Suppressor macrophage (primary cell): ENCODE measurements at regions not wholly inside any gene's neighbourhood (a gene's known extent, or its start where the extent isn't known, plus 50 kb on each side); places are given as distances from the start of the nearest gene placed in this dataset.
"Not testable (repeated sequence)": the region's sequence is repeated elsewhere in the genome, so short reads cannot be mapped to it uniquely, and the experiment has no call there.

Experiments used
- DNase-seq, 4 experiments: peaks; one replicate each; pipeline ENCODE4 v3.0.0-alpha.2; 2020 to 2022

DNA sequence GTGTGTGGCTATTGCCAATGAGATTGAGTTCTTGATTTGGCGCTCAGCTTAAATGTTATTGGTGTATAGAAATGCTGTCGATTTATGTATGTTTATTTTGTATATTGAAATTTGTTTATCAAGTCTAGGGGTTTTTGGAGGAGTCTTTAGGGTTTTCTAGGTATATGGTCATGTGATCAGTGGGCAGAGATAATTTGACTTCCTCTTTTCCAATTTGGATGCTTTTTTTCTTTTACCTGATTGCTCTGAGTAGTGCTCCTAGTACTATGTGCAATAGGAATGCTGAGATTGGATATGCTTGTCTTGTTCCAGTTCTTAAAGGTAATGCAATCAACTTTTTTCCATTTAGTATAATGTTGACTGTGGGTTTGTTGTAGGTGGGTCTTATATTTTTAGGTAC is 99.8 kb upstream of the PMCH start:
- no peak for DNase-seq

DNA sequence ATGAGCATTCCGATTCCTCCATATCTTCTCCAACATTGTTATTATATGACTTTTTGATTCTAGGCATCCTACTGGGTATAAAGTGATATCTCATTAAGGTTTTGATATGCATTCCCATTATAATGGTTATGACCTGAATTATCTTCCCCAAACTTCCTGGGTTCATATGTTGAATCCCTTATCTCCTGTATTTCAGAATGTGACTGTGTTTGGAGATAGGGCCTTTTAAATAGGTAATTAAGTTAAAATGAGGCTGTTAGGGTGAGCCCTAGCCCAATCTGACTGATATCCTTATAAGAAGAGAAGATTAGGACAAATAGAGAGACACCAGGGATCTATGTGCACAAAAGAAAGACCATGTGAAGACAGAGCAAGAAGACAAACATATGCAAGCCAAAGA is 96.9 kb upstream of the PMCH start:
- DNase-seq: no peak

DNA sequence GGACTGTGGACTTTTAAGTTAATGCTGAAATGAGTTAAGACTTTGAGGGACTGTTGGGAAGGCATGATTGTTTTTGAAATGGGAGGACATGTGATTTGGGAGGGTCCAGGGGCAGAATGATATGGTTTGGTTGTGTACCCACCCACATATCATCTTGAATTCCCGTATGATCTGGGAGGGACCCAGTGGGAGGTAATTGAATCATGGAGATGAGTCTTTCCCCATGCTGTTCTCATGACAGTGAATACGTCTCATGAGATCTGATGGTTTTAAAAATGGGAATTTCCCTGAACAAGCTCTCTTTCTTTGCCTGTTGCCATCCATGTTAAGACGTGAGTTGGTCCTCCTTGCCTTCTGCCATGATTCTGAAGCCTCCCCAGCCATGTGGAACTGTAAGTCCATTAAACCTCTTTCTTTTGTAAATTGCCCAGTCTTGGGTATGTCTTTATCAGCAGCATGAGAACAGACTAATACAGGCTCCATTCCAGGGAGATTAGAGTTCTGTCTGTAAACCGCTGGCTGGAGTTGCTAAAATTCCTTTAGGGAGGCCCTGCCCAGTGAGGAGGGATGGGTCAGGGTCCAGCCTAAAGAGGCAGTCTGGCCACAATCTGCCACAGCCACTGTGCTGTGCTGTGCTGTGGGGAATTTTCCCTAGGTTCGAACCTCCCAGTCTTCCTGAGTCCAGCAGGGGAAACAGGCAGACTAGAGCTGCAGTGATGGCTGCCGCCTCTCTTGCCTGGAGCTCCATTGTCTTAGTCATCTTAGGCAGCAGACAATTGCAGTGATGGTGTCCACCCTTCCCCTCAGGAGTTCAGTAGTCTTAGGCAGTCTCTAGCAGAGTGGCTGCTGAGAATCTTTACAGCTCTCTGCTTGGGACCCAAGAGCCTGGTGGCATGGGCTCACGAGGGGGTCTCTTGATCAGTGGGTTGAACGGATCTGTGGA is 94.1 kb upstream of the PMCH start:
- DNase-seq: peak in 1 of 4 experiments; percentile 29

DNA sequence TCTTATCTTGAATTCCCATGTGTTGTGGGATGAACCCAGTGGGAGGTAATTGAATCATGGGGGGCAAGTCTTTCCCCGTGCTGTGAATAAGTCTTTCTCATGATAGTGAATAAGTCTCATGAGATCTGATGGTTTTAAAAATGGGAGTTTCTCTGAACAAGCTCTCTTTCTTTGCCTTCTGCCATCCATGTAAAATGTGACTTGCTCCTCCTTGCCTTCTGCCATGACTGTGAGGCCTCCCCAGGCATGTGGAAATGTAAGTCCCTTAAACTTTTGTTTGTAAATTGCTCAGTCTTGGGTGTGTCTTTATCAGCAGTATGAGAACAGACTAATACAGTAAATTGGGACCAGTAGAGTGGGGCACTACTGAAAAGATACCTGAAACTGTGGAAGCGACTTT is 92.1 kb upstream of the PMCH start:
- DNase-seq: not testable (repeated sequence)

GRCh38 chr12:102281231-102281630 is 83.6 kb upstream of the PMCH start:
- peak in 1 of 4 experiments; percentile 1 for DNase-seq

DNA sequence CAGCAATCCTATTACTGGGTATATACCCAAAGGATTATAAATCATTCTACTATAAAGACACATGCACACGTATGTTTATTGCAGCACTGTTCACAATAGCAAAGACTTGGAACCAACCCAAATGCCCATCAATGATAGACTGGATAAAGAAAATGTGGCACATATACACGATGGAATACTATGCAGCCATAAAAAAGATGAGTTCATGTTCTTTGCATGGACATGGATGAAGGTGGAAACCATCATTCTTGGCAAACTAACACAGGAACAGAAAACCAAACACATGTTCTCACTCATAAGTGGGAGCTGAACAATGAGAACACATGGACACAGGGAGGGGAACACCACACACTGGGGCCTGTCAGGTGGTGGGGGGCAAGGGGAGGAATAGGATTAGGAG is 58.1 kb upstream of the PMCH start:
- DNase-seq: not testable (repeated sequence)

GRCh38 chr12:102251005-102251404 is 53.4 kb upstream of the PMCH start:
- DNase-seq: not testable (repeated sequence)

DNA sequence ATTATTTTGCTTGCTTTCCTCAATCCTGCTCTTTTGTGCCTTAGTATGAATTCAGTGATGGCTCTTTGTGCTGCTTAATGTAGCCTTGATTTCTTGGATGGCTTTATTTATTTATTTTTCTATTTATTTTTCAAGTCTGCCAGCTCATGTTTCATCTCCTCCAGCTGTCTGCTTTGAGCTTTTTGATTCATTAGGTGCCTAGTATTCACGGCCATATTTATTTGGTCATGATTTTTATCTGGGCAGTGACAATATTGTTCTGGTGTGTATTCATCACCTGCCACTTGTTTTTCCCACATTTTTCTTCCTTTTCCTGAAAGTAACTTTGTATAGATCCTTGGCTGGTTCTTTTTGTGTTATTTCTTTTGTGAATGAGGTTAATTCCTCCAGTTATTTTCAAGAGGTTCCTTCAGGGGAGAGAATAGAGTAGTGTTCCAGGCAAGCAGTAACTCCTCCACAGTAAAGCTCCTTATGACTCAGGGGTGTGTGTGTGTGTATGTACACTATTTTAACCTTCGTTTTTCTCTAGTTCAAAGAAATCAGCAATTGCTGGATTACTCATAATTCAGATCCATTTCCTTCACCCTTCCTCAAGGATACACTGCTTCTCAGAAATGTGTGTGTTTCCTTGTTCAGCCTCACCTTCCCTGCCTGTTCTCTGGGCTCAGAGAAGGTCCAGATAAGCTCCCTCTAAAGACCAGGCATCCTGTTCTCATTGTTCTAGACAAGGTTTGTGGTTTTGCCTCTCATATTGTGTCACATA is 51.6 kb upstream of the PMCH start:
- no peak for DNase-seq
